Activated CD8-positive, alpha-beta memory T cell treated with anti-CD3 and anti-CD28 coated beads, Interleukin-2, amount 50 U/mL, for 4 hours (primary cell): ENCODE measurements at regions not wholly inside any gene's neighbourhood (a gene's known extent, or its start where the extent isn't known, plus 50 kb on each side); places are given as distances from the start of the nearest gene placed in this dataset.

Experiments
- DNase-seq: peaks from one replicate; pipeline ENCODE4 v3.0.0-alpha.2; 2020

GRCh38 chr14:32006263-32007110, 70.6 kb upstream of the ARHGAP5 start:
- no peak for DNase-seq

- DNase-seq, result no peak
Measured at GRCh38 chr14:32007755-32008362, 69.2 kb upstream of the ARHGAP5 start.

- DNase-seq, result no peak
Measured at GRCh38 chr14:32008602-32009193, 68.4 kb upstream of the ARHGAP5 start.

GRCh38 chr14:32009221-32009975, 67.7 kb upstream of the ARHGAP5 start:
- DNase-seq, result no peak

- no peak for DNase-seq
Measured at GRCh38 chr14:32009976-32010581, 67.0 kb upstream of the ARHGAP5 start.

- no peak for DNase-seq
Measured at GRCh38 chr14:32010604-32011125, 66.4 kb upstream of the ARHGAP5 start.

- no peak for DNase-seq
Measured at GRCh38 chr14:32011225-32011624, 65.9 kb upstream of the ARHGAP5 start.

- no peak for DNase-seq
Measured at GRCh38 chr14:32012062-32012461, 65.0 kb upstream of the ARHGAP5 start.

GRCh38 chr14:32012571-32012970, 64.5 kb upstream of the ARHGAP5 start:
- DNase-seq, result no peak

GRCh38 chr14:32013083-32013482, 64.0 kb upstream of the ARHGAP5 start:
- DNase-seq, result no peak

- DNase-seq, result no peak
Measured at GRCh38 chr14:32014057-32014456, 63.0 kb upstream of the ARHGAP5 start.

GRCh38 chr14:32014498-32014897, 62.6 kb upstream of the ARHGAP5 start:
- DNase-seq, result no peak

- DNase-seq, result no peak
Measured at GRCh38 chr14:32015166-32015565, 61.9 kb upstream of the ARHGAP5 start.

GRCh38 chr14:32017587-32017986, 59.5 kb upstream of the ARHGAP5 start:
- DNase-seq, result no peak

GRCh38 chr14:32018391-32019092, 58.6 kb upstream of the ARHGAP5 start:
- DNase-seq, result no peak

GRCh38 chr14:32019276-32019675, 57.8 kb upstream of the ARHGAP5 start:
- DNase-seq, result no peak

- no peak for DNase-seq
Measured at GRCh38 chr14:32020882-32021281, 56.2 kb upstream of the ARHGAP5 start.

- DNase-seq, result no peak
Measured at GRCh38 chr14:32021341-32021740, 55.8 kb upstream of the ARHGAP5 start.

GRCh38 chr14:32022525-32022924, 54.6 kb upstream of the ARHGAP5 start:
- DNase-seq, result no peak

GRCh38 chr14:32022938-32023466, 54.1 kb upstream of the ARHGAP5 start:
- no peak for DNase-seq

GRCh38 chr14:32023540-32023939, 53.6 kb upstream of the ARHGAP5 start:
- no peak for DNase-seq
